SK-N-SH (cell line): ENCODE measurements at regions not wholly inside any gene's neighbourhood (a gene's known extent, or its start where the extent isn't known, plus 50 kb on each side); places are given as distances from the start of the nearest gene placed in this dataset.

Source experiments
- CTCF ChIA-PET: fragments of 300-600, 350-600 bp; formaldehyde crosslinking; extraction: SDS; loops from one replicate; lab custom pipeline; 2021; lab: Yijun Ruan, JAX
- POLR2A ChIA-PET: fragments of 350-600 bp; sonication (Branson Sonifier 250); formaldehyde crosslinking; extraction: SDS; loops from one replicate; lab custom pipeline; 2020; ENCODE audit warnings: antibody characterized with exemption, inconsistent platforms; lab: Yijun Ruan, JAX
- DNase-seq: peaks from one replicate; pipeline ENCODE4 v3.0.0; 2012
- H2AFZ ChIP-seq: fragments of 200-600 bp; sonication (generic); 2 replicates; pipeline ENCODE4 v1.8.1; 2016; ENCODE audit warnings: antibody characterized with exemption, mild to moderate bottlenecking, low read depth
- H3F3A ChIP-seq: fragments of 200-600 bp; sonication (generic); replicated peaks from 2 replicates; pipeline ENCODE3; 2016; ENCODE audit warnings: antibody characterized with exemption, mild to moderate bottlenecking; ENCODE audit not compliant: insufficient read depth
- H3K27ac ChIP-seq, 2 experiments: fragments of 200-500 bp in 1 of 2; fragments of 200-600 bp in 1 of 2; sonication (Bioruptor generic) in 1 of 2; sonication (generic), shearing (Covaris generic) in 1 of 2; 2 replicates each; pipeline versions ENCODE4 v1.5.1 to v1.6.1; 2014 to 2016; ENCODE audit warnings: low read depth in 2 of 2, inconsistent platforms in 1 of 2, low read length in 1 of 2, mild to moderate bottlenecking in 1 of 2, mixed read lengths in 1 of 2
- H3K27me3 ChIP-seq: fragments of 200-600 bp; sonication (generic), shearing (Covaris generic); 2 replicates; pipeline ENCODE4 v1.6.1; 2016; ENCODE audit warnings: mixed run types; ENCODE audit not compliant: insufficient read depth
- H3K36me3 ChIP-seq, 2 experiments: fragments of 200-500 bp in 1 of 2; fragments of 200-600 bp in 1 of 2; sonication (Bioruptor generic) in 1 of 2; sonication (generic) in 1 of 2; replicated peaks in 1 of 2; 2 replicates each; pipeline versions ENCODE3 to v1.5.1; 2014 to 2016; ENCODE audit warnings: low read length in 1 of 2, mild to moderate bottlenecking in 1 of 2; ENCODE audit not compliant: insufficient read depth in 2 of 2, control insufficient read depth in 1 of 2
- H3K4me1 ChIP-seq, 2 experiments: fragments of 200-500 bp in 1 of 2; fragments of 200-600 bp in 1 of 2; sonication (Bioruptor generic) in 1 of 2; sonication (generic), shearing (Covaris generic) in 1 of 2; 2 replicates each; pipeline versions ENCODE4 v1.5.1 to v1.6.1; 2014 to 2016; ENCODE audit warnings: low read depth in 1 of 2, low read length in 1 of 2, mixed run types in 1 of 2; ENCODE audit not compliant: insufficient read depth in 2 of 2, control insufficient read depth in 1 of 2
- H3K4me2 ChIP-seq: fragments of 200-600 bp; sonication (generic), shearing (Covaris generic); 2 replicates; pipeline ENCODE4 v1.6.1; 2017; ENCODE audit warnings: mixed run types
- H3K4me3 ChIP-seq, 2 experiments: fragments of 200-500 bp in 1 of 2; fragments of 200-600 bp in 1 of 2; sonication (Bioruptor generic) in 1 of 2; sonication (generic), shearing (Covaris generic) in 1 of 2; 2 replicates each; pipeline versions ENCODE4 v1.5.1 to v1.8.1; 2014 to 2016; ENCODE audit warnings: low read depth in 2 of 2, inconsistent platforms in 1 of 2, low read length in 1 of 2, mild to moderate bottlenecking in 1 of 2, mixed read lengths in 1 of 2, moderate library complexity in 1 of 2
- H3K79me2 ChIP-seq: fragments of 200-600 bp; sonication (generic); 2 replicates; pipeline ENCODE4 v1.8.1; 2017; ENCODE audit warnings: mild to moderate bottlenecking; ENCODE audit not compliant: insufficient read depth
- H3K9ac ChIP-seq: fragments of 200-600 bp; sonication (generic); 2 replicates; pipeline ENCODE4 v1.6.1; 2017; ENCODE audit warnings: mixed run types
- H3K9me2 ChIP-seq: fragments of 200-600 bp; sonication (generic); 2 replicates; pipeline ENCODE4 v1.6.1; 2017; ENCODE audit warnings: mixed run types
- H3K9me3 ChIP-seq: fragments of 200-600 bp; sonication (generic); 2 replicates; pipeline ENCODE4 v1.6.1; 2017; ENCODE audit warnings: mixed run types, mild to moderate bottlenecking, moderate library complexity
- H4K20me1 ChIP-seq: fragments of 200-600 bp; sonication (generic); 2 replicates; pipeline ENCODE4 v1.6.1; 2017; ENCODE audit warnings: mild to moderate bottlenecking, mixed run types; ENCODE audit not compliant: insufficient read depth
- EP300 ChIP-seq, 2 experiments: IDR thresholded peaks; 2 replicates each; pipeline versions ENCODE4 v1.4.0 to v1.6.1; 2012; ENCODE audit warnings: borderline replicate concordance in 1 of 2, low read depth in 1 of 2, low read length in 1 of 2
- GABPA ChIP-seq: IDR thresholded peaks from 2 replicates; pipeline ENCODE4 v1.4.0; 2012; ENCODE audit warnings: low read depth, mild to moderate bottlenecking
- GATA2 ChIP-seq: sonication (generic); formaldehyde crosslinking; IDR thresholded peaks from 2 replicates; pipeline ENCODE4 v1.5.0; 2020; ENCODE audit warnings: mild to moderate bottlenecking, missing genetic modification reagents
- NFIC ChIP-seq: IDR thresholded peaks from 2 replicates; pipeline ENCODE4 v1.4.0; 2012; ENCODE audit warnings: borderline replicate concordance
- POLR2AphosphoS5 ChIP-seq: IDR thresholded peaks from 2 replicates; pipeline ENCODE4 v1.6.1; 2012; ENCODE audit warnings: low read depth, low read length
- RAD21 ChIP-seq: IDR thresholded peaks from 2 replicates; pipeline ENCODE4 v1.6.1; 2012; ENCODE audit warnings: mild to moderate bottlenecking, low read length
- RCOR1 ChIP-seq: fragments of 150-350 bp; IDR thresholded peaks from 2 replicates; pipeline ENCODE4 v1.6.1; 2017; ENCODE audit warnings: antibody characterized with exemption, low read length
- RXRA ChIP-seq: IDR thresholded peaks from 2 replicates; pipeline ENCODE4 v1.4.0; 2012; ENCODE audit warnings: low read depth, mild to moderate bottlenecking, borderline replicate concordance
- SIN3A ChIP-seq: IDR thresholded peaks from 2 replicates; pipeline ENCODE4 v1.6.1; 2012; ENCODE audit warnings: low read depth, mild to moderate bottlenecking, low read length, moderate library complexity, borderline replicate concordance
- SMC3 ChIP-seq: IDR thresholded peaks from 2 replicates; pipeline ENCODE4 v1.6.1; 2012; ENCODE audit warnings: low read depth, low read length, improper control_type of control experiment
- TAF1 ChIP-seq: IDR thresholded peaks from 2 replicates; pipeline ENCODE4 v1.6.1; 2012; ENCODE audit warnings: low read depth, mild to moderate bottlenecking, low read length, moderate library complexity, borderline replicate concordance
- TCF12 ChIP-seq: IDR thresholded peaks from 2 replicates; pipeline ENCODE4 v1.4.0; 2012
- TEAD4 ChIP-seq: IDR thresholded peaks from 2 replicates; pipeline ENCODE4 v1.4.0; 2012; ENCODE audit warnings: mild to moderate bottlenecking, borderline replicate concordance; ENCODE audit not compliant: insufficient read depth
- YY1 ChIP-seq: IDR thresholded peaks from 2 replicates; pipeline ENCODE4 v1.4.0; 2012; ENCODE audit warnings: low read depth, mild to moderate bottlenecking
- WGBS: methylation state at CpG from one replicate; pipeline ENCODE4 v1.1.6; 2017; ENCODE audit warnings: low lambda C conversion rate; 5-methylcytosine and 5-hydroxymethylcytosine counted together
- TF ChIP-seq, protein P1 (sequence below): IDR thresholded peaks from 2 replicates; pipeline ENCODE4 v1.4.0; 2012; ENCODE audit warnings: low read depth, borderline replicate concordance
- TF ChIP-seq, protein P2 (sequence below): IDR thresholded peaks from 2 replicates; pipeline ENCODE4; 2012
- TF ChIP-seq, protein P3 (sequence below): IDR thresholded peaks from 2 replicates; pipeline ENCODE4 v1.4.0; 2012; ENCODE audit warnings: low read depth
- TF ChIP-seq, protein P4 (sequence below): fragments of 200-600 bp; sonication (generic); IDR thresholded peaks from 2 replicates; pipeline ENCODE4 v1.6.1; 2017; ENCODE audit warnings: antibody characterized with exemption, mild to moderate bottlenecking, moderate library complexity

DNA sequence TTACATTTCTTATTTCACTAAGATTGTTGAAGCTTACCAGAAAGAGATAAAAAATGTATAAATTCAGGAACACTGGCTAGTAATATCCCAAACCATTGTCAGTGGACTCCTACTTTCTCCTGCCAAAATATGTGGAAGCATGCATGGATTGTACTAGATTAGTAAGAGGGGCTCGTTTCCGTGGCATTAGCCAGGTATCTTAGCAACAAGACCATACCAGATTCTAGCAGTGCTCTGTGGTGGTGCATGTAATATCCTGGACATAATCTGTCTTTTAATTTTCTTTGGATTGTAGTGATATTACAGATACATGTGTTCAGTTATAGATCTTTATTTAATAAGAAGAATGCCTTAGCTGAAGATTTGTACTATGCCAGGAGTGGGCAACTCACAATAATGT is 371.9 kb upstream of the PITX2 start (continued):
- no peak for TF ChIP-seq GABPA

DNA sequence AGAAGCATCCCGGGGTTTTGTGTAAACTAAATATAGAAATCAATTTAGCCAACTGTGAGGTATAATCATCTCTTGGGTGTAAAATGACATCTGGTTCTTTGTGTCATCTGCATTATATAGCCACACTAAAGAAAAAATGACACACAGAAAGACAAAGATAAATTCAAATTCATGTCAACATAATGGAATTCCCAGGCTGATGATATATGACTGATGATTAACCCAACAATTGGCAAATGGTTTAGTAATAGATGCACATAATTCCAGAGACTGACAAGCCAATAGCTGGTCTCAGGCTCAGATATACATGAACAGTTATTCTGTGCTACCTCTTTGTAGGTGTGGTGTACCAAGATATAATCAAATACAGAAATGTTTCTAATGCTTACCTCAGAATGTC is 375.4 kb upstream of the PITX2 start:
- H3K4me1 ChIP-seq: no peaks in the 10 kb centered on the region
- no peak overlapping the region for H3K4me3 ChIP-seq
- DNase-seq: no peak
- no peak overlapping the region for H2AFZ ChIP-seq
- no peaks in the 10 kb centered on the region for H3K79me2 ChIP-seq
- ChIA-PET POLR2A (no interaction called here), CTCF (interaction anchor here (1.2 kb wide), 1 partner anchor 16 kb away, joined by 3 read pairs; no protein-coding TSS in a partner anchor)
- H3K9me3 ChIP-seq: no peaks in the 10 kb centered on the region
- TF ChIP-seq TAF1 (no peak), TEAD4 (no peak), RXRA (no peak), RAD21 (no peak), SIN3A (no peak), EP300 (IDR thresholded peaks at IDR 0.05; ENCODE audit: borderline replicate concordance in 1 of 2, low read depth in 1 of 2, low read length in 1 of 2) (no peak), YY1 (no peak), TCF12 (no peak), SMC3 (no peak), NFIC (no peak)
- TF ChIP-seq, protein P1, sequence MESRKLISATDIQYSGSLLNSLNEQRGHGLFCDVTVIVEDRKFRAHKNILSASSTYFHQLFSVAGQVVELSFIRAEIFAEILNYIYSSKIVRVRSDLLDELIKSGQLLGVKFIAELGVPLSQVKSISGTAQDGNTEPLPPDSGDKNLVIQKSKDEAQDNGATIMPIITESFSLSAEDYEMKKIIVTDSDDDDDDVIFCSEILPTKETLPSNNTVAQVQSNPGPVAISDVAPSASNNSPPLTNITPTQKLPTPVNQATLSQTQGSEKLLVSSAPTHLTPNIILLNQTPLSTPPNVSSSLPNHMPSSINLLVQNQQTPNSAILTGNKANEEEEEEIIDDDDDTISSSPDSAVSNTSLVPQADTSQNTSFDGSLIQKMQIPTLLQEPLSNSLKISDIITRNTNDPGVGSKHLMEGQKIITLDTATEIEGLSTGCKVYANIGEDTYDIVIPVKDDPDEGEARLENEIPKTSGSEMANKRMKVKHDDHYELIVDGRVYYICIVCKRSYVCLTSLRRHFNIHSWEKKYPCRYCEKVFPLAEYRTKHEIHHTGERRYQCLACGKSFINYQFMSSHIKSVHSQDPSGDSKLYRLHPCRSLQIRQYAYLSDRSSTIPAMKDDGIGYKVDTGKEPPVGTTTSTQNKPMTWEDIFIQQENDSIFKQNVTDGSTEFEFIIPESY: no peak
- TF ChIP-seq, protein P2, sequence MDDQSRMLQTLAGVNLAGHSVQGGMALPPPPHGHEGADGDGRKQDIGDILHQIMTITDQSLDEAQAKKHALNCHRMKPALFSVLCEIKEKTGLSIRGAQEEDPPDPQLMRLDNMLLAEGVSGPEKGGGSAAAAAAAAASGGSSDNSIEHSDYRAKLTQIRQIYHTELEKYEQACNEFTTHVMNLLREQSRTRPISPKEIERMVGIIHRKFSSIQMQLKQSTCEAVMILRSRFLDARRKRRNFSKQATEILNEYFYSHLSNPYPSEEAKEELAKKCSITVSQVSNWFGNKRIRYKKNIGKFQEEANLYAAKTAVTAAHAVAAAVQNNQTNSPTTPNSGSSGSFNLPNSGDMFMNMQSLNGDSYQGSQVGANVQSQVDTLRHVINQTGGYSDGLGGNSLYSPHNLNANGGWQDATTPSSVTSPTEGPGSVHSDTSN: no peak
- TF ChIP-seq, protein P3, sequence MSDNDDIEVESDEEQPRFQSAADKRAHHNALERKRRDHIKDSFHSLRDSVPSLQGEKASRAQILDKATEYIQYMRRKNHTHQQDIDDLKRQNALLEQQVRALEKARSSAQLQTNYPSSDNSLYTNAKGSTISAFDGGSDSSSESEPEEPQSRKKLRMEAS: no peak
- TF ChIP-seq, all 33 proteins: peak for 0
- Histone ChIP-seq H4K20me1 (no peaks in the 10 kb centered on the region), H3K27ac (no peak overlapping the region), H3F3A (no peaks in the 10 kb centered on the region), H3K27me3 (no peaks in the 10 kb centered on the region), H3K9me2 (no peaks in the 10 kb centered on the region), H3K9ac (no peak overlapping the region), H3K36me3 (no peaks in the 10 kb centered on the region), H3K4me2 (no peak overlapping the region)
- WGBS: 0% methylated on average over 1 of the region's 1 CpG

DNA sequence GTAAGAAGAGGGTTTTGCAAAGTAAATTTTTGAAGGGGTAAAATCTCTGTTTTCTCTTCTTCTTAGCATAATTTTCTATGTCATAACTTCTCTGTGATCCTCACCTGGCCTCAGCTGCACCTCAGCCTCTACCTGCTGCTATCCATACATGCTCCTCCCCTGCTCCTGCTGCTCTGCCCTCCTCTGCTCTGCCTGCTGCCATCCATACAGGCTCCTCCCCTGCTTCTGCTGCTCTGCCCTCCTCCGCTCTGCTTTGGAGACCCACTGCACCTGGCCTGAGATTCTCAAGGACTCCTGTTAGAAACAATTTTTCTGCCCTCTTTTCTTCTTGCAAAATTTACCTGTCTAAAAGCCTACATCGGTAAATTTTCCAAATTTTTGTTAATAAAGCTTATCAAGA is 388.6 kb upstream of the PITX2 start:
- Histone ChIP-seq H3K27ac (no peak overlapping the region), H3K27me3 (peaks cover 32% of the 10 kb centered on the region; the same call in 1 of the 2 replicates), H3K9ac (no peak overlapping the region), H2AFZ (no peak overlapping the region), H3K4me2 (no peak overlapping the region), H3K79me2 (no peaks in the 10 kb centered on the region), H3K36me3 (no peaks in the 10 kb centered on the region), H3F3A (no peaks in the 10 kb centered on the region), H3K9me3 (no peaks in the 10 kb centered on the region), H3K4me3 (no peak overlapping the region), H3K4me1 (no peaks in the 10 kb centered on the region), H3K9me2 (no peaks in the 10 kb centered on the region), H4K20me1 (no peaks in the 10 kb centered on the region)
- POLR2A ChIA-PET: no interaction called here
- CTCF ChIA-PET: no interaction called here
- no peak for DNase-seq
- 5% methylated on average over 2 of the region's 2 CpGs for WGBS
- TF ChIP-seq, protein P4, sequence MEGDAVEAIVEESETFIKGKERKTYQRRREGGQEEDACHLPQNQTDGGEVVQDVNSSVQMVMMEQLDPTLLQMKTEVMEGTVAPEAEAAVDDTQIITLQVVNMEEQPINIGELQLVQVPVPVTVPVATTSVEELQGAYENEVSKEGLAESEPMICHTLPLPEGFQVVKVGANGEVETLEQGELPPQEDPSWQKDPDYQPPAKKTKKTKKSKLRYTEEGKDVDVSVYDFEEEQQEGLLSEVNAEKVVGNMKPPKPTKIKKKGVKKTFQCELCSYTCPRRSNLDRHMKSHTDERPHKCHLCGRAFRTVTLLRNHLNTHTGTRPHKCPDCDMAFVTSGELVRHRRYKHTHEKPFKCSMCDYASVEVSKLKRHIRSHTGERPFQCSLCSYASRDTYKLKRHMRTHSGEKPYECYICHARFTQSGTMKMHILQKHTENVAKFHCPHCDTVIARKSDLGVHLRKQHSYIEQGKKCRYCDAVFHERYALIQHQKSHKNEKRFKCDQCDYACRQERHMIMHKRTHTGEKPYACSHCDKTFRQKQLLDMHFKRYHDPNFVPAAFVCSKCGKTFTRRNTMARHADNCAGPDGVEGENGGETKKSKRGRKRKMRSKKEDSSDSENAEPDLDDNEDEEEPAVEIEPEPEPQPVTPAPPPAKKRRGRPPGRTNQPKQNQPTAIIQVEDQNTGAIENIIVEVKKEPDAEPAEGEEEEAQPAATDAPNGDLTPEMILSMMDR: no peak
- no peak for TF ChIP-seq GATA2 (CRISPR knock-in tag)
- no peak for TF ChIP-seq POLR2AphosphoS5
- TF ChIP-seq RCOR1: no peak
- no peak for TF ChIP-seq RXRA
- no peak for TF ChIP-seq RAD21
